Cardiac fibroblast (primary cell): ENCODE measurements at regions not wholly inside any gene's neighbourhood (a gene's known extent, or its start where the extent isn't known, plus 50 kb on each side); places are given as distances from the start of the nearest gene placed in this dataset.

Experiments
- DNase-seq, 2 donors: peaks; one replicate each; pipeline versions ENCODE4 v3.0.0 to v3.0.0-alpha.2; 2010; ENCODE audit warnings: low read depth in 2 of 2
- H3K4me3 ChIP-seq, 2 donors: replicated peaks in 1 of 2; 1 replicate in 1 of 2; 2 replicates in 1 of 2; pipeline ENCODE4 v1.5.1; 2011; ENCODE audit warnings: low read depth in 2 of 2, low read length in 2 of 2, mild to moderate bottlenecking in 2 of 2, moderate library complexity in 1 of 2
- TF ChIP-seq, protein P1 (sequence below): IDR thresholded peaks from one replicate; pipeline ENCODE4 v1.5.1; 2011; ENCODE audit warnings: low read depth, mild to moderate bottlenecking, low read length, inconsistent platforms

DNA sequence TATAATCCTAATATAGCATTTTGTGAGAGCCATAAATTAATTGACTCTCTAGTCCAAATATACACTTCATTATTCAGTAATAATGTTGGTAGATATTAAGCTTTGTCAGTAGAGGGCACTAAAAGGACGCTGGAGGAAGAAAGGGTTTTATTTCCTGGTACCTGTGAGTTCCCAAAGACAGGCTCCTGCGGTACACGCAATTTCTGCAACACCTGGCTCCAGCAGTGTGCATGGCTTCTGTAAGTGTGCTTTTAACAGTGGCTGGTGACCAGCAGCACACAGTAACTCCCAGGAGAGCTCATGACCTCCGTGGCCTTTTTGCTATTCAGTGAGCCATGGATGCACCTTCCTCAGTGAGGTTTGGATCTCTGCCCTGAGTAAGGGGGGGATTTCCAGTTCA lies 338.3 kb upstream of the ZNF385D start:
- TF ChIP-seq, protein P1, sequence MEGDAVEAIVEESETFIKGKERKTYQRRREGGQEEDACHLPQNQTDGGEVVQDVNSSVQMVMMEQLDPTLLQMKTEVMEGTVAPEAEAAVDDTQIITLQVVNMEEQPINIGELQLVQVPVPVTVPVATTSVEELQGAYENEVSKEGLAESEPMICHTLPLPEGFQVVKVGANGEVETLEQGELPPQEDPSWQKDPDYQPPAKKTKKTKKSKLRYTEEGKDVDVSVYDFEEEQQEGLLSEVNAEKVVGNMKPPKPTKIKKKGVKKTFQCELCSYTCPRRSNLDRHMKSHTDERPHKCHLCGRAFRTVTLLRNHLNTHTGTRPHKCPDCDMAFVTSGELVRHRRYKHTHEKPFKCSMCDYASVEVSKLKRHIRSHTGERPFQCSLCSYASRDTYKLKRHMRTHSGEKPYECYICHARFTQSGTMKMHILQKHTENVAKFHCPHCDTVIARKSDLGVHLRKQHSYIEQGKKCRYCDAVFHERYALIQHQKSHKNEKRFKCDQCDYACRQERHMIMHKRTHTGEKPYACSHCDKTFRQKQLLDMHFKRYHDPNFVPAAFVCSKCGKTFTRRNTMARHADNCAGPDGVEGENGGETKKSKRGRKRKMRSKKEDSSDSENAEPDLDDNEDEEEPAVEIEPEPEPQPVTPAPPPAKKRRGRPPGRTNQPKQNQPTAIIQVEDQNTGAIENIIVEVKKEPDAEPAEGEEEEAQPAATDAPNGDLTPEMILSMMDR: peak; percentile 46
- no peak overlapping the region for H3K4me3 ChIP-seq
- DNase-seq: peak; percentile 29 to 50

DNA sequence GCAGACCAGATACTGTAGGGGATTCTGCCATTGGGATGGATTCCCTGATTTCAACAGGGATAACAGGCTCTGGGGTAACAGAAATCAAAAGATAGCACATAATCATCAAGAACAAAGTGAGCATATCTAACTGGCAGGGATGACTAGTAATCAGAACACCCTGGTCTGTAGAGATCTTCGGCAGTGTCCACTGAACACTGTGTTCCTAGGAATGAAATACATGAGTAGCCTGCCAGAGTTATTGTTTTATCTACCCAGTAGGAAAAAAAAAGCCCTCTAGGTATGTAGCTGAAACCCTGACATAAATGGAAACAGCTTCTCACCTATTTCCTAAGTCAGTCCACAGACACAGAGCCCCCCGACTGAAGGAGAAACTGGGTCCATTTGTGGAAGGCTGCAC lies 340.3 kb upstream of the ZNF385D start:
- TF ChIP-seq, protein P1: no peak
- DNase-seq: no peak
- no peak overlapping the region for H3K4me3 ChIP-seq

DNA sequence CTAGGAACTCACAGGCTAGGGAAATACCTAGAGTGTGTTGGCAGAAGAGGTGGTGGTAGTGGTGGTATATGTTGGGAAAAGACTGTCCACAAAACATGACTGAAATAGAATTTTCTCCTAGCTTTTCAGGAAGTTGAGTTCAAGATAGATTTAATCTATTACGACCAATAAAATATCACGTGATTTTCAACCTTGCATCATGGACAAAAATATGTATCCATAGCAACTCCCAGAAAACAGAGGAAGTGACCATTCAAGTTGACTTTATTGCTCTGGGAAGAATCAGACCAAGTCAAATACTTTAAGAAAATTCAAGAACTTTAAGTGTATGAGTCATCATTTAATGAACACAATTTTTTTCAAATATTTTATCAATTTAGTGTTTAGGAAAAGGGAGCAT lies 347.0 kb upstream of the ZNF385D start:
- peak in 1 of 2 donors; percentile 13 for DNase-seq
- no peak overlapping the region for H3K4me3 ChIP-seq
- TF ChIP-seq, protein P1: no peak

DNA sequence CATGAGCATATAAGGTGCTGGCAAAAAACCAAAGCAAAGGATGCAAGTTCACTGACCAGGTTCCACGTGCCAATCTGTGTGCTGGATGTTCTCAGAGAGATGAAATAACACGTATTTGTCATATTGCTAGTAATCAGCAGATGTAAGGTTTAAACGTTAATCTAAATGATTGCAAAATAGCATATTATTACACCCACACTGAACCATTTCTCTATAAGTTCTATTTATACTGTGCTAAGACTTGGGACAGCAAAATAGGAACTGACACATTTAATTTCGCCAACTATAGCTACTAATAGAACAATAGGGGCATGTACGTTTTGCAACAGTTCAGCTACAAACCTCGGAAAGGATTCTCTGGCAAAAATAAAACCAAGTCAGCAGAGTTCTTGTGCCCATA lies 350.3 kb upstream of the ZNF385D start:
- H3K4me3 ChIP-seq: no peak overlapping the region
- TF ChIP-seq, protein P1: no peak
- DNase-seq: no peak

DNA sequence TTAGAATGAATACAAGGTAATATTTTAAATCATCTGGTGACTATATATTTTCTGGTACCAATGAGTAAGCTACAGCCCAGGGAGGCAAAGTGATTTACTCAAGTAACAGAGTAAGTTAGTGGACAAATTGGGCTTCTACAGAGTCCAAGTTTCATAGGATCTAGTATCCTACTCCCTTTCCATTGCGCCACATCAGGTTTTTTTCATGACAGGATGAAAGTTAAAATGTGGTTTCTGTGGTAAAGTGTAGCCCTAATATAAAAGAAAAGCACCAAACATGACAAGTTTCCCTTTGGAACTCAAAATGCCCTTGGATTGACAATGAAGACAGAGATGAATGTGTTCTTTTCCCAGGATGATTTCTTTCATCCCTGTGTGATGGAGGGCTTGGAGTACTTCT lies 350.8 kb upstream of the ZNF385D start:
- no peak for DNase-seq
- TF ChIP-seq, protein P1: no peak
- no peak overlapping the region for H3K4me3 ChIP-seq

DNA sequence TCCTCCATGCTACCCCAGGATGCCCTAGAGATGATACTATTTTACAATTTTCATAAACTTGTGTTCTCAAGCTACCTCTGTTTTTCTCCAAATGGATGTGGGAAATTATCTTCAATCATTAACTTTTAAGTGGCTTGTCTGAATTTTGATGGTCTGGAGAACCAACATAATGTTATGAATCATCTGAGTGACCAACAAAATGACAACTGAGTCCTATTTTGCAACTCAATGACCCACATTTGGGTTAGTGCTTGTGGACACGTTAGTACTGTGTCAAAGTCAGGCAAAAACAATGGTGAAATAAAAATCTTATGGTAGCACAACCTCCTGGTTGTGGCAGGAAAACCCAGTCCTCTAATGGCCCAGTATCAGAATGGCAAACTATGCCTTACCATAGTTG lies 352.4 kb upstream of the ZNF385D start:
- DNase-seq: no peak
- no peak overlapping the region for H3K4me3 ChIP-seq
- TF ChIP-seq, protein P1: no peak

DNA sequence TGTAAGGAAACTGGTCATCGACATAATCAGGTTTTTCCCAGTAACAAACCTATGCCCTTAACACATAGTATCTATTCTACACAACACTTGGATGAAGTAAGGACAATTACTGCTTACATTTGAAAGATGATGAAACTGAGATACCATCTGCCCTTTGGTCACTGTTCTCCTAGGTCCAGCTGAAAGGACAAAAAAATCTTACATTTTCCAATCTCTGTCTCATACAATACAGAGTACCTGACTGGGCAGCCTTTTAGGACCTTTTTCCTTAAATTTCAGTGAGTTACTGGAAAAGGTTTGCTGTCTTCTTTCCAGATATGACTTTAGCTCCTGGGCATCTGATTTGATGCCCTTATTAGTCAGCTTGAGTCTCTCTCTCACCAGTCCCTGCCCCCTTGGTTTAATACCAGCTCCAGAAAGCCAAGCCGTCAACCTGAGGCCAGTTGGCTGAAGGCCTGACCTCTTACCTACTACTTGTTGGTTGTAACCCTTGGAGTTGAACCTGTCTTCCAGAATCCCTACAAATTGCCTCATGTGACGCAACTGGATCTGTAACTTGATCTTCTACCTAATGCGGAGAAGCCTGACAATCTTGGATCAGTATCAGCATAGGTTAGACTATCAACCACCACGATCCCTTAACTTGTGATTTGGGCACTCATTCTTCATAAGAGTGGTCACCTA lies 355.3 kb upstream of the ZNF385D start:
- TF ChIP-seq, protein P1: no peak
- DNase-seq: no peak
- H3K4me3 ChIP-seq: no peak overlapping the region
